Caco-2 (cell line): ENCODE measurements at regions not wholly inside any gene's neighbourhood (a gene's known extent, or its start where the extent isn't known, plus 50 kb on each side); places are given as distances from the start of the nearest gene placed in this dataset.

ENCODE experiments used
- BruUV-seq: library from RNA; stranded (reverse); fragments of 400-500 nt; replicated peaks from 2 replicates; lab custom pipeline; 2021; lab: Mats Ljungman, UMichigan
- CTCF ChIA-PET: fragments of 300-600 bp; sonication (Branson Sonifier 250); formaldehyde crosslinking; loops from one replicate; lab custom pipeline; 2022; ENCODE audit warnings: antibody characterized with exemption; lab: Charles Lee
- POLR2A ChIA-PET: fragments of 300-600 bp; sonication (Branson Sonifier 250); formaldehyde crosslinking; loops from one replicate; lab custom pipeline; 2022; ENCODE audit warnings: antibody characterized with exemption; lab: Charles Lee
- DNase-seq, 2 experiments: peaks; one replicate each; pipeline versions ENCODE4 v3.0.0 to v3.0.0-alpha.2; 2020 to 2022
- H3K27me3 ChIP-seq: replicated peaks from 2 replicates; pipeline ENCODE4 v1.6.0; 2011; ENCODE audit warnings: low read length; ENCODE audit not compliant: control insufficient read depth, insufficient read depth
- H3K36me3 ChIP-seq: 2 replicates; pipeline ENCODE4 v1.5.1; 2011; ENCODE audit warnings: low read length; ENCODE audit not compliant: control insufficient read depth, insufficient read depth
- H3K4me1 ChIP-seq: fragments of 250-450 bp; sonication (Bioruptor Pico); 2 replicates; pipeline ENCODE4 v1.5.1; 2020; ENCODE audit warnings: mild to moderate bottlenecking
- H3K4me3 ChIP-seq: 2 replicates; pipeline ENCODE4 v1.5.1; 2011; ENCODE audit warnings: low read depth, mild to moderate bottlenecking, control low read depth, low read length
- H3K9me3 ChIP-seq: fragments of 250-450 bp; sonication (Bioruptor Pico); 2 replicates; pipeline ENCODE4 v1.5.1; 2020; ENCODE audit warnings: mild to moderate bottlenecking, moderate library complexity
- H3K27ac Mint-ChIP-seq: one replicate; pipeline ENCODE4 v1.8.0; 2022; ENCODE audit warnings: mixed read lengths; ENCODE audit not compliant: unreplicated experiment
- H3K27me3 Mint-ChIP-seq: one replicate; pipeline ENCODE4 v1.8.0; 2022; ENCODE audit warnings: mixed read lengths; ENCODE audit not compliant: insufficient read depth, unreplicated experiment
- H3K36me3 Mint-ChIP-seq: one replicate; pipeline ENCODE4 v1.8.0; 2022; ENCODE audit warnings: mild to moderate bottlenecking, mixed read lengths; ENCODE audit not compliant: insufficient read depth, unreplicated experiment
- H3K4me1 Mint-ChIP-seq: one replicate; pipeline ENCODE4 v1.8.0; 2022; ENCODE audit warnings: low read depth, mixed read lengths; ENCODE audit not compliant: unreplicated experiment
- H3K4me3 Mint-ChIP-seq: one replicate; pipeline ENCODE4 v1.8.0; 2022; ENCODE audit warnings: mild to moderate bottlenecking, moderate library complexity, mixed read lengths; ENCODE audit not compliant: unreplicated experiment
- H3K9me3 Mint-ChIP-seq: one replicate; pipeline ENCODE4 v1.8.0; 2022; ENCODE audit warnings: mixed read lengths; ENCODE audit not compliant: unreplicated experiment
- intact Hi-C: fragments of 100-400 bp; cut with micrococcal nuclease; formaldehyde crosslinking; loops from one replicate; pipeline ENCODE4 v1.10.0; 2022; ENCODE audit not compliant: unreplicated experiment
- TF ChIP-seq, protein P1 (sequence below), 2 experiments: fragments of 200-600 bp in 1 of 2; IDR thresholded peaks; 1 replicate in 1 of 2; 2 replicates in 1 of 2; pipeline versions ENCODE4 v1.5.1 to v1.8.0; 2011 to 2022; ENCODE audit warnings: antibody characterized with exemption in 1 of 2, control low read depth in 1 of 2, inconsistent platforms in 1 of 2, low read depth in 1 of 2, low read length in 1 of 2, mild to moderate bottlenecking in 1 of 2, moderate library complexity in 1 of 2; ENCODE audit not compliant: insufficient read depth in 1 of 2, severe bottlenecking in 1 of 2, unreplicated experiment in 1 of 2

GRCh38 chr17:77382966-77383612 lies 242.3 kb downstream of the SEC14L1 start:
- intact Hi-C loops, result loop anchor here (1.0 kb wide), 1 partner anchor 9 kb away; no protein-coding TSS in a partner anchor
- ChIA-PET CTCF (interaction anchor here (0.6 to 1.9 kb wide), 5 partner anchors 9 to 82 kb away, joined by 3 to 10 read pairs (median 4); no protein-coding TSS in a partner anchor), POLR2A (interaction anchor here (1.1 kb wide), 1 partner anchor 9 kb away, joined by 3 read pairs; no protein-coding TSS in a partner anchor)
- Histone ChIP-seq H3K4me3 (no peak overlapping the region), H3K27me3 (no peaks in the 10 kb centered on the region), H3K9me3 (no peaks in the 10 kb centered on the region), H3K36me3 (no peaks in the 10 kb centered on the region), H3K4me1 (peaks cover 56% of the 10 kb centered on the region)
- peak overlapping the region; percentile 87 for H3K27ac Mint-ChIP-seq
- no peak for DNase-seq
- no peaks in the 10 kb centered on the region for H3K9me3 Mint-ChIP-seq
- TF ChIP-seq, protein P1, sequence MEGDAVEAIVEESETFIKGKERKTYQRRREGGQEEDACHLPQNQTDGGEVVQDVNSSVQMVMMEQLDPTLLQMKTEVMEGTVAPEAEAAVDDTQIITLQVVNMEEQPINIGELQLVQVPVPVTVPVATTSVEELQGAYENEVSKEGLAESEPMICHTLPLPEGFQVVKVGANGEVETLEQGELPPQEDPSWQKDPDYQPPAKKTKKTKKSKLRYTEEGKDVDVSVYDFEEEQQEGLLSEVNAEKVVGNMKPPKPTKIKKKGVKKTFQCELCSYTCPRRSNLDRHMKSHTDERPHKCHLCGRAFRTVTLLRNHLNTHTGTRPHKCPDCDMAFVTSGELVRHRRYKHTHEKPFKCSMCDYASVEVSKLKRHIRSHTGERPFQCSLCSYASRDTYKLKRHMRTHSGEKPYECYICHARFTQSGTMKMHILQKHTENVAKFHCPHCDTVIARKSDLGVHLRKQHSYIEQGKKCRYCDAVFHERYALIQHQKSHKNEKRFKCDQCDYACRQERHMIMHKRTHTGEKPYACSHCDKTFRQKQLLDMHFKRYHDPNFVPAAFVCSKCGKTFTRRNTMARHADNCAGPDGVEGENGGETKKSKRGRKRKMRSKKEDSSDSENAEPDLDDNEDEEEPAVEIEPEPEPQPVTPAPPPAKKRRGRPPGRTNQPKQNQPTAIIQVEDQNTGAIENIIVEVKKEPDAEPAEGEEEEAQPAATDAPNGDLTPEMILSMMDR (IDR thresholded peaks at IDR 0.05; ENCODE audit: insufficient read depth in 1 of 2, low read depth in 1 of 2, low read length in 1 of 2, severe bottlenecking in 1 of 2, unreplicated experiment in 1 of 2), result no peak
- no TSS peak for BruUV-seq
- H3K36me3 Mint-ChIP-seq, result peaks cover 37% of the 10 kb centered on the region
- H3K27me3 Mint-ChIP-seq, result no peaks in the 10 kb centered on the region
- peaks cover 38% of the 10 kb centered on the region for H3K4me1 Mint-ChIP-seq
- H3K4me3 Mint-ChIP-seq, result no peak overlapping the region

- Histone ChIP-seq H3K27me3 (no peaks in the 10 kb centered on the region), H3K9me3 (no peaks in the 10 kb centered on the region), H3K4me3 (no peak overlapping the region), H3K4me1 (peaks cover 63% of the 10 kb centered on the region), H3K36me3 (no peaks in the 10 kb centered on the region)
- Mint-ChIP-seq H3K27me3 (no peaks in the 10 kb centered on the region), H3K4me1 (peaks cover 46% of the 10 kb centered on the region), H3K27ac (peak overlapping the region; percentile 87), H3K4me3 (no peak overlapping the region), H3K9me3 (no peaks in the 10 kb centered on the region), H3K36me3 (peaks cover 42% of the 10 kb centered on the region)
- TF ChIP-seq, protein P1 (IDR thresholded peaks at IDR 0.05; ENCODE audit: insufficient read depth in 1 of 2, low read depth in 1 of 2, low read length in 1 of 2, severe bottlenecking in 1 of 2, unreplicated experiment in 1 of 2), result no peak
- BruUV-seq, result no TSS peak
- ChIA-PET POLR2A (no interaction called here), CTCF (interaction anchor here (0.6 kb wide), 1 partner anchor 11 kb away, joined by 7 read pairs; no protein-coding TSS in a partner anchor)
- no peak for DNase-seq
- intact Hi-C loops, result no loop called here
These were observed 243.1 kb downstream of the SEC14L1 start for GRCh38 chr17:77383613-77384608.
